ENCODE measurements at regions not wholly inside any gene's neighbourhood (a gene's known extent, or its start where the extent isn't known, plus 50 kb on each side); places are given as distances from the start of the nearest gene placed in this dataset.

GRCh38 chr13:105368781-105369180, 1166.7 kb downstream of the EFNB2 start:
- ChIA-PET RAD21 (ENCODE audit: low non-redundant PET in 1 of 2, low total read pairs in 2 of 2, uncharacterized antibody in 2 of 2, unreplicated experiment in 2 of 2) (no interaction called here), POLR2A (no interaction called here), CTCF (no interaction called here)
- Histone ChIP-seq H3K4me3 (replicated peaks in 1 of 2; ENCODE audit: low read depth in 1 of 2, low read length in 2 of 2) (no peak overlapping the region), H3K9me2 (ENCODE audit: insufficient read depth) (no peaks in the 10 kb centered on the region), H3K27me3 (ENCODE audit: insufficient read depth, low read length) (no peaks in the 10 kb centered on the region), H3K79me2 (ENCODE audit: insufficient read depth, low read length) (no peaks in the 10 kb centered on the region), H3K27ac (ENCODE audit: low read depth, low read length) (no peak overlapping the region), H3K4me1 (ENCODE audit: control insufficient read depth in 1 of 2, insufficient read depth in 2 of 2, low read length in 2 of 2) (no peaks in the 10 kb centered on the region), H3K4me2 (ENCODE audit: low read length) (no peak overlapping the region), H4K20me1 (ENCODE audit: insufficient read depth) (no peaks in the 10 kb centered on the region), H3K36me3 (ENCODE audit: control insufficient read depth in 1 of 2, insufficient read depth in 2 of 2, low read length in 2 of 2) (no peaks in the 10 kb centered on the region), H3K9me3 (ENCODE audit: control insufficient read depth in 1 of 2, insufficient read depth in 1 of 2, low read depth in 1 of 2, low read length in 2 of 2) (no peaks in the 10 kb centered on the region), H2AFZ (ENCODE audit: low read depth, low read length, poor library complexity, severe bottlenecking) (no peak overlapping the region), H3K9ac (ENCODE audit: low read length) (no peak overlapping the region)
- TF ChIP-seq ZBTB33 (IDR thresholded peaks at IDR 0.05; ENCODE audit: extremely low read depth, insufficient replicate concordance, low read length), result no peak
- DNase-seq (ENCODE audit: low read depth, low spot score), result no peak
- no peak for ATAC-seq
- no TSS peak for BruUV-seq (replicated peaks)
- intact Hi-C loops (cut with micrococcal nuclease), result no loop called here

GRCh38 chr13:105365831-105366230, 1169.6 kb downstream of the EFNB2 start:
- BruUV-seq (replicated peaks), result no TSS peak
- no peak overlapping the region for H2AFZ ChIP-seq (ENCODE audit: low read depth, low read length, poor library complexity, severe bottlenecking)
- H3K79me2 ChIP-seq (ENCODE audit: insufficient read depth, low read length), result no peaks in the 10 kb centered on the region
- no peak overlapping the region for H3K27ac ChIP-seq (ENCODE audit: low read depth, low read length)
- no peak for DNase-seq (ENCODE audit: low read depth, low spot score)
- H3K36me3 ChIP-seq (ENCODE audit: control insufficient read depth in 1 of 2, insufficient read depth in 2 of 2, low read length in 2 of 2), result no peaks in the 10 kb centered on the region
- intact Hi-C loops (cut with micrococcal nuclease), result no loop called here
- ChIA-PET CTCF (interaction anchor here (1.5 kb wide), 1 partner anchor 45 kb away, joined by 3 read pairs; no protein-coding TSS in a partner anchor), RAD21 (ENCODE audit: low non-redundant PET in 1 of 2, low total read pairs in 2 of 2, uncharacterized antibody in 2 of 2, unreplicated experiment in 2 of 2) (no interaction called here), POLR2A (no interaction called here)
- H3K4me3 ChIP-seq (replicated peaks in 1 of 2; ENCODE audit: low read depth in 1 of 2, low read length in 2 of 2), result no peak overlapping the region
- no peaks in the 10 kb centered on the region for H3K4me1 ChIP-seq (ENCODE audit: control insufficient read depth in 1 of 2, insufficient read depth in 2 of 2, low read length in 2 of 2)
- no peaks in the 10 kb centered on the region for H3K9me2 ChIP-seq (ENCODE audit: insufficient read depth)
- no peaks in the 10 kb centered on the region for H3K9me3 ChIP-seq (ENCODE audit: control insufficient read depth in 1 of 2, insufficient read depth in 1 of 2, low read depth in 1 of 2, low read length in 2 of 2)
- no peak overlapping the region for H3K4me2 ChIP-seq (ENCODE audit: low read length)
- TF ChIP-seq CTCF (IDR thresholded peaks at IDR 0.05 in 2 of 3, conservative IDR thresholded peaks at IDR 0.05 in 1 of 3; ENCODE audit: borderline replicate concordance in 1 of 3, insufficient read depth in 1 of 3, low read depth in 2 of 3, low read length in 2 of 3) (no peak), ZBTB33 (IDR thresholded peaks at IDR 0.05; ENCODE audit: extremely low read depth, insufficient replicate concordance, low read length) (no peak)
- no peak for ATAC-seq
- no peaks in the 10 kb centered on the region for H4K20me1 ChIP-seq (ENCODE audit: insufficient read depth)
- H3K9ac ChIP-seq (ENCODE audit: low read length), result no peak overlapping the region
- no peaks in the 10 kb centered on the region for H3K27me3 ChIP-seq (ENCODE audit: insufficient read depth, low read length)

Data from HCT116 (cell line).